CD4-positive, CD25-positive, alpha-beta regulatory T cell (primary cell): ENCODE measurements at regions not wholly inside any gene's neighbourhood (a gene's known extent, or its start where the extent isn't known, plus 50 kb on each side); places are given as distances from the start of the nearest gene placed in this dataset.

Experiments used
- ATAC-seq, 2 donors: fragments of 150-1000 bp; cut with Tn5 transposase; one replicate each; pipeline ENCODE4 v1.10.0; 2021; ENCODE audit warnings: low read depth in 2 of 2, moderate number of reproducible peaks in 2 of 2, moderate library complexity in 1 of 2
- DNase-seq, 3 donors: peaks; one replicate each; pipeline versions ENCODE4 v3.0.0 to v3.0.0-alpha.2; 2012 to 2022; ENCODE audit warnings: mixed read lengths in 1 of 3
- H3K27ac ChIP-seq: one replicate; pipeline ENCODE4 v1.7.0; 2013; ENCODE audit warnings: mild to moderate bottlenecking, low read length; ENCODE audit not compliant: insufficient read depth, poor library complexity, severe bottlenecking
- H3K27me3 ChIP-seq: one replicate; pipeline ENCODE4 v1.7.0; 2013; ENCODE audit warnings: low read length; ENCODE audit not compliant: control insufficient read depth, insufficient read depth
- H3K36me3 ChIP-seq: one replicate; pipeline ENCODE4 v1.7.0; 2013; ENCODE audit warnings: mild to moderate bottlenecking, low read length, moderate library complexity; ENCODE audit not compliant: control insufficient read depth, insufficient read depth
- H3K4me1 ChIP-seq: 2 replicates; pipeline ENCODE4 v1.7.0; 2013; ENCODE audit warnings: mild to moderate bottlenecking, low read length; ENCODE audit not compliant: insufficient read depth, control insufficient read depth, poor library complexity, severe bottlenecking
- H3K4me3 ChIP-seq: one replicate; pipeline ENCODE4 v1.7.0; 2013; ENCODE audit warnings: low read depth, mild to moderate bottlenecking, low read length, moderate library complexity
- H3K9me3 ChIP-seq, 2 experiments: 1 replicate in 1 of 2; 2 replicates in 1 of 2; pipeline ENCODE4 v1.7.0; 2013; ENCODE audit warnings: low read length in 2 of 2, mild to moderate bottlenecking in 1 of 2, moderate library complexity in 1 of 2; ENCODE audit not compliant: control insufficient read depth in 2 of 2
- H3K27ac Mint-ChIP-seq, 3 donors: one replicate each; pipeline ENCODE4 v1.8.0; 2020 to 2022; ENCODE audit warnings: mild to moderate bottlenecking in 3 of 3, mixed read lengths in 3 of 3, moderate library complexity in 2 of 3
- H3K27me3 Mint-ChIP-seq: one replicate; pipeline ENCODE4 v1.8.0; 2022; ENCODE audit warnings: mild to moderate bottlenecking, mixed read lengths
- H3K36me3 Mint-ChIP-seq: one replicate; pipeline ENCODE4 v1.8.0; 2020; ENCODE audit warnings: mixed read lengths
- H3K4me1 Mint-ChIP-seq, 4 donors: one replicate each; pipeline ENCODE4 v1.8.0; 2020 to 2022; ENCODE audit warnings: mixed read lengths in 4 of 4, mild to moderate bottlenecking in 1 of 4
- H3K4me3 Mint-ChIP-seq, 4 donors: one replicate each; pipeline ENCODE4 v1.8.0; 2020 to 2022; ENCODE audit warnings: mild to moderate bottlenecking in 4 of 4, mixed read lengths in 4 of 4, moderate library complexity in 3 of 4
- H3K9me3 Mint-ChIP-seq, 7 donors: one replicate each; pipeline ENCODE4 v1.8.0; 2020 to 2022; ENCODE audit warnings: mixed read lengths in 7 of 7, mild to moderate bottlenecking in 3 of 7, moderate library complexity in 2 of 7

GRCh38 chr2:81238462-81238861 lies 933.9 kb upstream of the LRRTM1 start:
- H3K9me3 ChIP-seq: peaks cover 0 to 5% of the 10 kb centered on the region in 2 experiments
- H3K27ac Mint-ChIP-seq: no peak overlapping the region
- H3K4me1 Mint-ChIP-seq: no peaks in the 10 kb centered on the region
- H3K4me3 Mint-ChIP-seq: no peak overlapping the region
- H3K9me3 Mint-ChIP-seq: peaks cover 0 to 27% (median 11%) of the 10 kb centered on the region in 7 donors
- no peak for DNase-seq
- no peaks in the 10 kb centered on the region for H3K36me3 Mint-ChIP-seq
- H3K27me3 Mint-ChIP-seq: no peaks in the 10 kb centered on the region
- no peaks in the 10 kb centered on the region for H3K4me1 ChIP-seq
- no peak overlapping the region for H3K27ac ChIP-seq
- no peak overlapping the region for H3K4me3 ChIP-seq
- no peaks in the 10 kb centered on the region for H3K27me3 ChIP-seq
- ATAC-seq: no peak
- H3K36me3 ChIP-seq: no peaks in the 10 kb centered on the region

GRCh38 chr2:81235601-81236000 lies 931.0 kb upstream of the LRRTM1 start:
- H3K4me1 Mint-ChIP-seq: no peaks in the 10 kb centered on the region
- ATAC-seq: no peak

GRCh38 chr2:81234711-81235110 lies 930.2 kb upstream of the LRRTM1 start:
- no peak overlapping the region for H3K4me3 Mint-ChIP-seq
- H3K4me3 ChIP-seq: no peak overlapping the region
- H3K27ac ChIP-seq: no peak overlapping the region
- ATAC-seq (no peak), DNase-seq (no peak)
- no peaks in the 10 kb centered on the region for H3K4me1 ChIP-seq
- peaks cover 0 to 5% of the 10 kb centered on the region in 2 experiments for H3K9me3 ChIP-seq
- no peaks in the 10 kb centered on the region for H3K36me3 Mint-ChIP-seq
- H3K27me3 Mint-ChIP-seq: no peaks in the 10 kb centered on the region
- no peaks in the 10 kb centered on the region for H3K36me3 ChIP-seq
- H3K9me3 Mint-ChIP-seq: peaks cover 3 to 36% (median 11%) of the 10 kb centered on the region in 7 donors
- no peaks in the 10 kb centered on the region for H3K4me1 Mint-ChIP-seq
- peak overlapping the region in 1 of 3 donors; percentile 7 for H3K27ac Mint-ChIP-seq
- H3K27me3 ChIP-seq: no peaks in the 10 kb centered on the region

More at GRCh38 chr2:81235601-81236000, 931.0 kb upstream of the LRRTM1 start:
- H3K27ac Mint-ChIP-seq: no peak overlapping the region
- H3K27me3 Mint-ChIP-seq: no peaks in the 10 kb centered on the region
- Histone ChIP-seq H3K36me3 (no peaks in the 10 kb centered on the region), H3K27me3 (no peaks in the 10 kb centered on the region), H3K4me3 (no peak overlapping the region), H3K27ac (no peak overlapping the region), H3K4me1 (no peaks in the 10 kb centered on the region), H3K9me3 (peaks cover 0 to 5% of the 10 kb centered on the region in 2 experiments)
- no peak overlapping the region for H3K4me3 Mint-ChIP-seq
- DNase-seq: no peak
- peaks cover 3 to 40% (median 11%) of the 10 kb centered on the region in 7 donors for H3K9me3 Mint-ChIP-seq
- H3K36me3 Mint-ChIP-seq: no peaks in the 10 kb centered on the region

GRCh38 chr2:81225756-81226155 lies 921.2 kb upstream of the LRRTM1 start:
- Mint-ChIP-seq H3K36me3 (no peaks in the 10 kb centered on the region), H3K9me3 (peaks cover 0 to 18% (median 2%) of the 10 kb centered on the region in 7 donors), H3K27me3 (no peaks in the 10 kb centered on the region), H3K27ac (no peak overlapping the region), H3K4me3 (no peak overlapping the region), H3K4me1 (no peaks in the 10 kb centered on the region)
- H3K27me3 ChIP-seq: no peaks in the 10 kb centered on the region
- H3K9me3 ChIP-seq: no peaks in the 10 kb centered on the region
- H3K27ac ChIP-seq: no peak overlapping the region
- ATAC-seq (no peak), DNase-seq (no peak)
- no peaks in the 10 kb centered on the region for H3K4me1 ChIP-seq
- no peaks in the 10 kb centered on the region for H3K36me3 ChIP-seq
- H3K4me3 ChIP-seq: no peak overlapping the region

- Mint-ChIP-seq H3K4me1 (no peaks in the 10 kb centered on the region), H3K9me3 (peaks cover 0 to 21% (median 12%) of the 10 kb centered on the region in 7 donors), H3K36me3 (no peaks in the 10 kb centered on the region), H3K27ac (no peak overlapping the region), H3K4me3 (no peak overlapping the region), H3K27me3 (no peaks in the 10 kb centered on the region)
- Histone ChIP-seq H3K9me3 (peaks cover 0 to 4% of the 10 kb centered on the region in 2 experiments), H3K27me3 (no peaks in the 10 kb centered on the region), H3K27ac (no peak overlapping the region), H3K4me3 (no peak overlapping the region), H3K4me1 (no peaks in the 10 kb centered on the region), H3K36me3 (no peaks in the 10 kb centered on the region)
- ATAC-seq (no peak), DNase-seq (no peak)
Observed at GRCh38 chr2:81213598-81213997, 909.0 kb upstream of the LRRTM1 start.

- Histone ChIP-seq H3K27ac (no peak overlapping the region), H3K9me3 (peaks cover 0 to under 1% of the 10 kb centered on the region in 2 experiments), H3K27me3 (no peaks in the 10 kb centered on the region), H3K4me3 (no peak overlapping the region), H3K4me1 (no peaks in the 10 kb centered on the region), H3K36me3 (no peaks in the 10 kb centered on the region)
- H3K9me3 Mint-ChIP-seq: peaks cover 4 to 25% (median 11%) of the 10 kb centered on the region in 7 donors
- H3K27me3 Mint-ChIP-seq: no peaks in the 10 kb centered on the region
- no peaks in the 10 kb centered on the region for H3K4me1 Mint-ChIP-seq
- no peak overlapping the region for H3K27ac Mint-ChIP-seq
- ATAC-seq: no peak
- H3K4me3 Mint-ChIP-seq: no peak overlapping the region
- H3K36me3 Mint-ChIP-seq: no peaks in the 10 kb centered on the region
- DNase-seq: no peak
Observed at GRCh38 chr2:81206216-81206615, 901.7 kb upstream of the LRRTM1 start.

GRCh38 chr2:81196933-81197628 lies 892.5 kb upstream of the LRRTM1 start:
- no peak for ATAC-seq
- H3K27ac ChIP-seq: no peak overlapping the region
- no peak overlapping the region for H3K27ac Mint-ChIP-seq

GRCh38 chr2:81196383-81196851 lies 891.9 kb upstream of the LRRTM1 start:
- no peak overlapping the region for H3K27ac Mint-ChIP-seq
- no peak for DNase-seq
- Histone ChIP-seq H3K36me3 (no peaks in the 10 kb centered on the region), H3K27ac (no peak overlapping the region), H3K4me1 (no peaks in the 10 kb centered on the region), H3K9me3 (peaks cover 8 to 28% of the 10 kb centered on the region in 2 experiments), H3K27me3 (no peaks in the 10 kb centered on the region), H3K4me3 (no peak overlapping the region)
- no peak for ATAC-seq
- peaks cover 4% of the 10 kb centered on the region for H3K36me3 Mint-ChIP-seq
- no peaks in the 10 kb centered on the region for H3K27me3 Mint-ChIP-seq
- H3K9me3 Mint-ChIP-seq: peaks cover 0 to 12% (median 1%) of the 10 kb centered on the region in 7 donors
- no peak overlapping the region for H3K4me3 Mint-ChIP-seq
- no peaks in the 10 kb centered on the region for H3K4me1 Mint-ChIP-seq

More at GRCh38 chr2:81196933-81197628, 892.5 kb upstream of the LRRTM1 start:
- H3K9me3 Mint-ChIP-seq: peaks cover 0 to 12% (median 0%) of the 10 kb centered on the region in 7 donors
- peaks cover 4% of the 10 kb centered on the region for H3K36me3 Mint-ChIP-seq
- no peaks in the 10 kb centered on the region for H3K27me3 Mint-ChIP-seq
- Histone ChIP-seq H3K36me3 (no peaks in the 10 kb centered on the region), H3K4me1 (no peaks in the 10 kb centered on the region), H3K4me3 (no peak overlapping the region), H3K9me3 (peaks cover 8 to 28% of the 10 kb centered on the region in 2 experiments), H3K27me3 (no peaks in the 10 kb centered on the region)
- H3K4me3 Mint-ChIP-seq: no peak overlapping the region
- no peak for DNase-seq
- no peaks in the 10 kb centered on the region for H3K4me1 Mint-ChIP-seq
